GM23248 (cell line): ENCODE measurements at regions not wholly inside any gene's neighbourhood (a gene's known extent, or its start where the extent isn't known, plus 50 kb on each side); places are given as distances from the start of the nearest gene placed in this dataset.
"Not testable (repeated sequence)": the region's sequence is repeated elsewhere in the genome, so short reads cannot be mapped to it uniquely, and the experiment has no call there.

Source experiments
- EZH2 ChIP-seq: fragments of 200-600 bp; sonication (generic); IDR thresholded peaks from 2 replicates; pipeline ENCODE4 v1.6.1; 2018; ENCODE audit warnings: antibody characterized with exemption, mild to moderate bottlenecking; ENCODE audit not compliant: insufficient read depth, poor library complexity, severe bottlenecking
- EZH2phosphoT487 ChIP-seq: fragments of 200-600 bp; sonication (generic); IDR thresholded peaks from 2 replicates; pipeline ENCODE4 v1.6.1; 2018; ENCODE audit warnings: antibody characterized with exemption, moderate library complexity, mild to moderate bottlenecking, low read depth; ENCODE audit not compliant: insufficient read depth

DNA sequence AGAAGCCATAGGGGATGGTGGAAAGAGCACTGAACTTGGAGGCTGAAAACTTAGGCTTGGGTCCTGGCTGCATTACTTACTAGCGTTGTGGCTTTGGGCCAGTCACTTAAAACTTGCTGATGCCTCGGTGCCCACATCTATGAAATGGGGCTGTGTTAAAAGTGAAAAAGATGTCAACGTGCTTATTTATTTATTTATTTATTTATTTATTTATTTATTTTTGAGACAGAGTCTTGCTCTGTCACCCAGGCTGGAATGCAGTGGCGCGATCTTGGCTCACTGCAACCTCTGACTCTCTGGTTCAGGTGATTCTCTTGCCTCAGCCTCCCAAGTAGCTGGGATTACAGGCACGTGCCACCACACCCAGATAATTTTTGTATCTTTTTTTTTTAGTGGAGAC, 94.3 kb downstream of the MRM1 start:
- TF ChIP-seq EZH2, EZH2phosphoT487: not testable (repeated sequence)
